ENCODE measurements at regions not wholly inside any gene's neighbourhood (a gene's known extent, or its start where the extent isn't known, plus 50 kb on each side); places are given as distances from the start of the nearest gene placed in this dataset.
"Not testable (repeated sequence)": the region's sequence is repeated elsewhere in the genome, so short reads cannot be mapped to it uniquely, and the experiment has no call there.

- no peak for DNase-seq (ENCODE audit: low read depth in 2 of 2)
These were observed 623.2 kb downstream of the GATA3 start for GRCh38 chr10:8677642-8678041.

GRCh38 chr10:8684916-8685315, 630.4 kb downstream of the GATA3 start:
- DNase-seq (ENCODE audit: low read depth in 2 of 2) = not testable (repeated sequence)

GRCh38 chr10:8688881-8689280, 634.4 kb downstream of the GATA3 start:
- DNase-seq (ENCODE audit: low read depth in 2 of 2) = no peak

- DNase-seq (ENCODE audit: low read depth in 2 of 2) = no peak
These were observed 637.1 kb downstream of the GATA3 start for GRCh38 chr10:8691498-8692017.

- not testable (repeated sequence) for DNase-seq (ENCODE audit: low read depth in 2 of 2)
These were observed 639.1 kb downstream of the GATA3 start for GRCh38 chr10:8693635-8694034.

DNA sequence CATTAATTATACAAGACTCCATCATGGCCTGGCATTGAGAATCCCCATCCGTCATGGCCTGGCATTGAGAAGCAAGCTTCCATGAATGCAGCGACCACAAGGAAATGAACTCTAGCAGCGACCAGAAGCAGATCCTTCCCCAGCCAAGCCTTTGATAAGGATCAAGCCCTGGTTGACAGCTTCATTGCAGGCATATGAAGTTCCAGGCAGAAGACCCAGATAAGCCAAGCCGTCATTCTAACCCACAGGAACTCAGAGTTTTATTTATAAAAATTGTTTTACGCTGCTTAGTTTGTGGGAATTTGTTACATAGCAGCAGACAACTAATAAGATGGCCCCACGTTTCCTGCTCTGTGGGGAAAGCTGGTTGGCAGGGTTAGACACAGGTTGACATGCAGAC, 642.3 kb downstream of the GATA3 start:
- no peak for DNase-seq (ENCODE audit: low read depth in 2 of 2)

DNA sequence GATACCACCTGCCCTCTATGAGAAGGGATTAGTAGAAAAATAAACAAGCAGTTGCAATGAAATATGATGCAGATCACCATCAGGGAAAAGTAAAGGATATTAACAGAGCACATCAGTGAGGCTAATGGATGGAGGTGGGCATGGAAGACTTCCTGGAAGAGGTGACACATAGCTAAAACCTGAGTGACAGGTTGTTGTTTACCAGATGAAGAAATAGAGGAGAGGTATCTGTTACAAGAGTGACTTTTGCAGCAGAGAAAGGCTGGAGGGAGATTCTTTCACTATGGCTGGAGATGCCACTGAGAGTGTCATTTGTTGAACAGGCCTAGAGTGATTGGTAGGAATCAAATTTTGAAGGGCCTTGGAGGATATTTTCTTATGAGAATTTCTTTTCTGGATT, 646.2 kb downstream of the GATA3 start:
- no peak for DNase-seq (ENCODE audit: low read depth in 2 of 2)

GRCh38 chr10:8702181-8702580, 647.7 kb downstream of the GATA3 start:
- DNase-seq (ENCODE audit: low read depth in 2 of 2) = no peak

- no peak for DNase-seq (ENCODE audit: low read depth in 2 of 2)
These were observed 650.9 kb downstream of the GATA3 start for GRCh38 chr10:8705415-8705814.

- DNase-seq (ENCODE audit: low read depth in 2 of 2) = no peak
These were observed 658.2 kb downstream of the GATA3 start for GRCh38 chr10:8712656-8713055.

- no peak for DNase-seq (ENCODE audit: low read depth in 2 of 2)
These were observed 665.5 kb downstream of the GATA3 start for GRCh38 chr10:8719971-8720370.

- DNase-seq (ENCODE audit: low read depth in 2 of 2) = no peak
These were observed 667.2 kb downstream of the GATA3 start for GRCh38 chr10:8721650-8722049.

DNA sequence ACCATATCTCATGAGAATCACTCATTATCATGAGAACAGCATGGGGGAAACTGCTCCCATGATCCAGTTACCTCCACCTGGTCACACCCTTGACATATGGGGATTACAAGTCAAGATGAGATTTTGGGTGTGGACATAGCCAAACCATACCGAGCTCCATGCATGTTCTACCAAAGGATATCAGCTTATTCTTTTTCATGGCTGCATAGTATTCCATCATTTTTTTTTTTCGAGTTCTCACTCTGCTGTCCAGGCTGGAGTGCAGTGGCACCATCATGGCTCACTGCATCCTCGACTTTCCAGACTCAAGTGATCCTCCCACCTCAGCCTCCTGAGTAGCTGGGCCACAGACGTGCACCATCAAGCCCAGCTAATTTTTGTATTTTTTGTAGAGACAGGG, 668.3 kb downstream of the GATA3 start:
- no peak for DNase-seq (ENCODE audit: low read depth in 2 of 2)

DNA sequence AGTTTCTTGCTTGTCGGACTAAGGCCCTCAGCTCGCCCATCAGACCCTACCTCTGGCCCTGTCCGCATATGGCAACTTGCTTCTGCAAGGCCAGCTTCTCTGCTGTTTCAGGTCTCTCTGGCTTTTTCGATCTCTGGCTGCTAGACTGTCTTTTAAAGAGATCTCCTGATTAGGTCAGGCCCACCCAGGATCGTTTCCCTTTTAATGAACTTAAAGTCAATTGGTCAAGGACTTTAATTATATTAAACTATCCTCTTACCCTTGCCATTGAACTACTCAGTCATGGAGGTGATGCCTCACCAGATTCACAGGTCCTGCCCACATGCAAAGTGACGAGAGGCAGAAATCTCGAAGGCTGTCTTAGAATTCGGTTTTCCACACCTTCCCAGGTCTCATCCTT, 670.9 kb downstream of the GATA3 start:
- no peak for DNase-seq (ENCODE audit: low read depth in 2 of 2)

- DNase-seq (ENCODE audit: low read depth in 2 of 2) = no peak
These were observed 671.7 kb downstream of the GATA3 start for GRCh38 chr10:8726084-8726778.

- no peak for DNase-seq (ENCODE audit: low read depth in 2 of 2)
These were observed 672.2 kb downstream of the GATA3 start for GRCh38 chr10:8726779-8727084.

- DNase-seq (ENCODE audit: low read depth in 2 of 2) = no peak
These were observed 676.9 kb downstream of the GATA3 start for GRCh38 chr10:8731121-8732095.

- no peak for DNase-seq (ENCODE audit: low read depth in 2 of 2)
These were observed 684.5 kb downstream of the GATA3 start for GRCh38 chr10:8738987-8739386.

GRCh38 chr10:8752146-8752843, 697.8 kb downstream of the GATA3 start:
- no peak for DNase-seq (ENCODE audit: low read depth in 2 of 2)

GRCh38 chr10:8758029-8758428, 703.5 kb downstream of the GATA3 start:
- DNase-seq (ENCODE audit: low read depth in 2 of 2) = no peak

DNA sequence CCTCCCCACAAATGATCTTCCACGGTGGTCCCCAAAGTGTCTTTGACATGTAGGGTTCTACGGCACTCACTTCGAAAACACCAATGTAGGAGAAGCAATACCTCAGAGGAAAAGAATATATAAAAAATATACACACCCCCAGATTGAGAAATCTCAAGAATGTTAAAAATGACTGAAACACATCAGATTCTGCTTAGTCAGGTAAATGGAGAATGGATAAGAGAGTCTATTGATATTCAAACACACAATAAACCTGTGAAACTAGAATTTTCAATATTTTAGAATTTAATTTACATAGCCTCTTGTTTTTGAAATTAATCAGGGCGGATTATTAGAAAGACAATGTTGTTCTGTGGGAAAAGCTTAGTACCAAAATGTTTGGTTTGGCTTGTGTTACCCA, 712.4 kb downstream of the GATA3 start:
- DNase-seq (ENCODE audit: low read depth in 2 of 2) = no peak

- no peak for DNase-seq (ENCODE audit: low read depth in 2 of 2)
These were observed 713.1 kb downstream of the GATA3 start for GRCh38 chr10:8767591-8767990.
